ENCODE measurements at regions not wholly inside any gene's neighbourhood (a gene's known extent, or its start where the extent isn't known, plus 50 kb on each side); places are given as distances from the start of the nearest gene placed in this dataset.
"Not testable (repeated sequence)": the region's sequence is repeated elsewhere in the genome, so short reads cannot be mapped to it uniquely, and the experiment has no call there.

DNA sequence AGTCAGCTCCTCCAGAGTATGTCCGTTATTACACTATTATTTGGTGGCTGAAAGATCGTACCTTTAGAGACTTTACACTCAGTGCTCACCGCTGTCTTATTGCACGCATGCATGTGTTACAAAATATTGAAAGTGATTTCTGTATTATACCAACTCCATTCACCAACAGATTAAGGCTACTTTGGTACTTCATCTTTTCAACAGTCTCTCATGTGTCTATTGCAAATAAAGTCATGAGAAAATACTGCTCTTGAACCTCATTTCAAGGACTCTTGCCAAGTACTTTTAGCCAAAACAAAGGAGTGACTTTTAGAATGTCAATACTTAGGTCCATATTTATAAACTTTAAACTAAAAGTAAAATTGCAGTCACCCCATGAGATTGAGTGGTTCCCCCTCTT lies 503.6 kb downstream of the TMEM121 start:
- H3K27me3 ChIP-seq (ENCODE audit: insufficient read depth, low read length), result no peaks in the 10 kb centered on the region
- H3K4me3 ChIP-seq (ENCODE audit: low read length), result no peak overlapping the region
- no peak overlapping the region for H3K9ac ChIP-seq (ENCODE audit: low read depth, low read length)
- no peaks in the 10 kb centered on the region for H3K4me1 ChIP-seq (ENCODE audit: insufficient read depth, low read length)
- H3K9me3 ChIP-seq (ENCODE audit: insufficient read depth, low read depth, low read length), result peaks cover 70% of the 10 kb centered on the region
- no peak overlapping the region for H3K27ac ChIP-seq (ENCODE audit: low read depth, low read length)
- H3K36me3 ChIP-seq (ENCODE audit: insufficient read depth, low read length), result no peaks in the 10 kb centered on the region
- WGBS, result 87% methylated on average over 2 of the region's 4 CpGs

DNA sequence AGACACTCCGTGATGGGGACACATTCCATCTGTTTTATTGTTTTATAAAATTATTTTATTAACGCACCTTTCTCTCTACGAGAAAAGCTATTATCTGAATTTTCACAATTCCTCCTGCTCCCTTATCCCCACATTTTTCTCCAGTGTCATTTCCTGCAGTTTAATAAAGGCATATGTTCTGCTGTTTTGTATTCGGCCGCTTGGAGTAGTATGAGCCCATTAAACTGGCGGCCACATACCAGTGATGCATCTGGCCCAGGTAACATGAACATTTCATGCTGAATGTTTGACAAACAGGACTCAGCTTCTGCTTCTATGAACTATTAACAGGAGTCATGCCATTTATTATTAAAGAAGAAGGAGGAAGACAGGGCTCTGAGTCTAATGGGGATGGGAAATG lies 511.0 kb downstream of the TMEM121 start:
- H3K4me3 ChIP-seq (ENCODE audit: low read length), result no peak overlapping the region
- 88% methylated on average over 4 of the region's 6 CpGs for WGBS
- peaks cover 96% of the 10 kb centered on the region for H3K9me3 ChIP-seq (ENCODE audit: insufficient read depth, low read depth, low read length)
- H3K36me3 ChIP-seq (ENCODE audit: insufficient read depth, low read length), result no peaks in the 10 kb centered on the region
- no peaks in the 10 kb centered on the region for H3K4me1 ChIP-seq (ENCODE audit: insufficient read depth, low read length)
- H3K9ac ChIP-seq (ENCODE audit: low read depth, low read length), result no peak overlapping the region
- no peaks in the 10 kb centered on the region for H3K27me3 ChIP-seq (ENCODE audit: insufficient read depth, low read length)
- no peak overlapping the region for H3K27ac ChIP-seq (ENCODE audit: low read depth, low read length)

DNA sequence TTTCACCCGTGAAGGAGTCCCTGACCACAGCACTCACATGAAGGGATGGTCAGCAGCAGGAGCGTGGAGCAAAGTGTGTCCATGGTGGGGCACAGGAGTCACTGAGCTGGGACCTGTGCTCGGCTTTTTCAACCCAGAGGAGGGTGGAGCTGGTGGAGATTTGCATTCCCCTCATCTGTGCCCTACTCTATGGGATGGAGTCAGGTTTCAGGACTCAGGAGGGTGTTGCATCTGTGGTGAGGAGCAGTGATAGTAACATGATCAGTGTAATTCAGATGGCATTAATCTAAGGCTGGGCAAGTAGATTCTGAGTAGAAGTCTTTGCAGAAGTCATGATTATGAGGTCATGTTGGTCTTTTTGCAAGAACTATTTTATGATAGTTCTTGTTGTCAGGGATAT lies 511.9 kb downstream of the TMEM121 start:
- peak overlapping the region; percentile 13; the same call in 1 of the 2 replicates for H3K4me3 ChIP-seq (ENCODE audit: low read length)
- no peaks in the 10 kb centered on the region for H3K27me3 ChIP-seq (ENCODE audit: insufficient read depth, low read length)
- no peak overlapping the region for H3K9ac ChIP-seq (ENCODE audit: low read depth, low read length)
- H3K4me1 ChIP-seq (ENCODE audit: insufficient read depth, low read length), result no peaks in the 10 kb centered on the region
- no peak overlapping the region for H3K27ac ChIP-seq (ENCODE audit: low read depth, low read length)
- peaks cover 96% of the 10 kb centered on the region for H3K9me3 ChIP-seq (ENCODE audit: insufficient read depth, low read depth, low read length)
- WGBS, result 66% methylated on average over 3 of the region's 3 CpGs
- H3K36me3 ChIP-seq (ENCODE audit: insufficient read depth, low read length), result no peaks in the 10 kb centered on the region

DNA sequence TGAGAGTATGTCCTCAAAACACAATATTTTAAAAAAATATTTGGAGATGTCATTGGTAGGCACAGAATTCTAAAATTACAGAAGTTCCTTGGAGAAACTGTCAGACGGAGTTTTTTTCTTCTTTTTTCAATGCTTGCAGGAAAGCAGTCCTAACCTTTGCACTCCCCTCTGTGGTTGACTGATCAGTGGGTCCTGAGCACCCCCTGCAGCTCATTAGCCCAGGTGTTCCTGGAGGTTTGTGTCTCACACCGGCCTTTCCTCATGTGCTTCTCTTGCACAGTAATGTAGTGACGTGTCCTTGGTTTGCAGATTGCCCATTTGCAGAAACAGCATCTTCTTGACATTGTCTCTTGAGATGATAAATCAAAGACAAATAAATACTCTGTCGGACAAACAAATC lies 513.0 kb downstream of the TMEM121 start:
- WGBS, result 84% methylated on average over 4 of the region's 4 CpGs
- Histone ChIP-seq H3K27ac (ENCODE audit: low read depth, low read length) (no peak overlapping the region), H3K27me3 (ENCODE audit: insufficient read depth, low read length) (no peaks in the 10 kb centered on the region), H3K4me3 (ENCODE audit: low read length) (no peak overlapping the region; the same call in 1 of the 2 replicates), H3K9ac (ENCODE audit: low read depth, low read length) (no peak overlapping the region), H3K36me3 (ENCODE audit: insufficient read depth, low read length) (no peaks in the 10 kb centered on the region), H3K9me3 (ENCODE audit: insufficient read depth, low read depth, low read length) (peaks cover 96% of the 10 kb centered on the region), H3K4me1 (ENCODE audit: insufficient read depth, low read length) (no peaks in the 10 kb centered on the region)

DNA sequence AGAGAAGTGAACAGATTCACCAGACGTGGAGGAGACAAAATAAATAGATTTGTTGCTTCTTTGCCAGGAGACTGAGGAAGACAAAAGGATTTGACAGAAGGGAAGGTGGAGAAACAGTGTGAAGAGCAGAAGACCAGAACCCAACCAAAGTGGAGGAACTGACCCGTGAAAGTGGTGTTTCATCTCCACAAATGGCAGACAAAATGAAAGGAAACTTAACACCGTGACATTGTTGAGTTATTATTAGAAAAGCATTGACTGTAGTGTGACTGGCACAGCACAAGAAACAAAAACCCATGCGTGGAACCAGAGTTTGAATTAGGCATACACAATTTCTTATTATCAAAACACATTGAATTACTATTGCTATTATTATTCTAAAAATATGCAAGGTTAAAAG lies 518.1 kb downstream of the TMEM121 start:
- WGBS, result 74% methylated on average over 3 of the region's 4 CpGs

DNA sequence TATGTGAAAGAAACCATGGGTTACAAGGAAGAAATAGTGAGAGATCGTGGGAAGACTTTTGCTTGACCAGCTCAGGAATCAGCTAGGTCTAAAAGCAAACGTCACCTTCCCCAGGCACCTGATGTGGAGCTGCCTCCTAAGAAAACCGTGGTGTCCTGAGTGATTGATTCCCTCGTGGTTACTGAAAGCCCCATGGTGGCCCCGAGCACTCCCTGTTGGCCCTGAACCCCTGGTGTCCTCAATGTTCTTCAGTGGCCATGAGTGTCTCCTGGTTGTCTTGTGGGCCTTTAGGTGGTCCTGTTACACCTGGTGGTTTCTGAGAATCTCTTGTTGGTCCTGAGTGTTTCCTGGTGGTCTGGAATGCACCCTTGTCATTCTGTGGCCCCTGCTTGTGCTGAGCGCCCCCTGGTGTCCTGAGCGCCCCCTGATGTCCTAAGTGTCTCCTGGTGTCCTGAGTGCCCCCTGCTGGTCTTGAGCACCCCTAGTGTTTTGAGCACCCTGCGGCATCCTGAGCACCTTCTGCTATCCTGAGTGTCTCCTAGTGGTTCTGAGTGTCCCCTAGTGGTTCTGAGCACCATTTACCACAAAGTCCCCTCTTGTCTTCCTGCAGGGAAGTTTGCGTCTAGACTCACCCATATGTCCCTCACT lies 518.7 kb downstream of the TMEM121 start:
- Histone ChIP-seq H3K27ac (ENCODE audit: low read depth, low read length) (no peak overlapping the region), H3K9ac (ENCODE audit: low read depth, low read length) (no peak overlapping the region), H3K36me3 (ENCODE audit: insufficient read depth, low read length) (no peaks in the 10 kb centered on the region), H3K27me3 (ENCODE audit: insufficient read depth, low read length) (no peaks in the 10 kb centered on the region), H3K9me3 (ENCODE audit: insufficient read depth, low read depth, low read length) (peaks cover 97% of the 10 kb centered on the region), H3K4me3 (ENCODE audit: low read length) (no peak overlapping the region), H3K4me1 (ENCODE audit: insufficient read depth, low read length) (no peaks in the 10 kb centered on the region)
- WGBS, result 70% methylated on average over 9 of the region's 9 CpGs

More for the DNA sequence above, 518.1 kb downstream of the TMEM121 start:
- Histone ChIP-seq H3K4me3 (ENCODE audit: low read length) (no peak overlapping the region), H3K36me3 (ENCODE audit: insufficient read depth, low read length) (no peaks in the 10 kb centered on the region), H3K9ac (ENCODE audit: low read depth, low read length) (no peak overlapping the region), H3K4me1 (ENCODE audit: insufficient read depth, low read length) (no peaks in the 10 kb centered on the region), H3K27ac (ENCODE audit: low read depth, low read length) (no peak overlapping the region), H3K27me3 (ENCODE audit: insufficient read depth, low read length) (no peaks in the 10 kb centered on the region), H3K9me3 (ENCODE audit: insufficient read depth, low read depth, low read length) (peaks cover 97% of the 10 kb centered on the region)

DNA sequence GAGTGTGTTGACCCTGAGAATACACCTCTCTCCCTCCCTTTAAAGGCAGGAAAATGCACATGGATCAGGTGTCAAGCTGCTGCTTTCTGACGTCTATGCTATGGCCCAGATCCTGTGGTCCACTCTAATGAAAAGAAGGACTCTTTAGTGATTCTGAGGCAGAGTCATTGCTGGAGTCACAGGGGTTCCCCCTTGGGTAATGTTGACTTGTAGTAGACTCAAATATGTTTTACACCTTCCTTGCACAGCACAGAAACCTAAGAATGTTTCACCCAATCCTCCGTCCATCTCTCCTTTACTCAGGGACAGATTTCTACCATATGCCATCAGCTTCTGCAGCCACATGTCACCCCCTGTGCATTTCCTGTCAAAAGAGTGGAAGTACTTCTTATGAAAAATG lies 525.4 kb downstream of the TMEM121 start:
- 84% methylated on average over 2 of the region's 2 CpGs for WGBS
- Histone ChIP-seq H3K27ac (ENCODE audit: low read depth, low read length) (no peak overlapping the region), H3K4me1 (ENCODE audit: insufficient read depth, low read length) (no peaks in the 10 kb centered on the region), H3K4me3 (ENCODE audit: low read length) (no peak overlapping the region), H3K9ac (ENCODE audit: low read depth, low read length) (no peak overlapping the region), H3K36me3 (ENCODE audit: insufficient read depth, low read length) (no peaks in the 10 kb centered on the region), H3K9me3 (ENCODE audit: insufficient read depth, low read depth, low read length) (peaks cover 98% of the 10 kb centered on the region), H3K27me3 (ENCODE audit: insufficient read depth, low read length) (no peaks in the 10 kb centered on the region)

DNA sequence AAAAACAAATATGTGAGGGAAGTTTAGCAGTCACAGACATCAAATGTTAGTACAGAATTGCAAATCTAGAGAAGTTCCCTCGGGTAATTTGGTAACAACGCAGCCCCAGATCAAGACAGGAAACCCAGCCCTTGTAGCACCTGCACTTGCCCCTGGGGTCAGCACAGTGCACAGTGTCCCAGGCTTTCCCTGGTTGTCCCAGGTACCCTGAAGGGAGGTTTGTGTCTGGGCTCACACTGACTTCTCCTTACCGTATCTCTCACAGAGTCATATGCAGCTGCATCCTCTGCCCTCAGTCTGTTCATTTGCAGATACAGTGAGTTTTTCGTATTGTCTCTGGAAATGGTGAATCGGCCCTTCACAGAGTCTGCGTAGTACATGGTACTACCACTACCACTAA lies 528.9 kb downstream of the TMEM121 start:
- no peak overlapping the region for H3K4me3 ChIP-seq (ENCODE audit: low read length)
- no peak overlapping the region for H3K9ac ChIP-seq (ENCODE audit: low read depth, low read length)
- no peaks in the 10 kb centered on the region for H3K4me1 ChIP-seq (ENCODE audit: insufficient read depth, low read length)
- no peaks in the 10 kb centered on the region for H3K36me3 ChIP-seq (ENCODE audit: insufficient read depth, low read length)
- H3K27ac ChIP-seq (ENCODE audit: low read depth, low read length), result no peak overlapping the region
- no peaks in the 10 kb centered on the region for H3K27me3 ChIP-seq (ENCODE audit: insufficient read depth, low read length)
- peaks cover 94% of the 10 kb centered on the region for H3K9me3 ChIP-seq (ENCODE audit: insufficient read depth, low read depth, low read length)
- WGBS, result 70% methylated on average over 5 of the region's 6 CpGs

DNA sequence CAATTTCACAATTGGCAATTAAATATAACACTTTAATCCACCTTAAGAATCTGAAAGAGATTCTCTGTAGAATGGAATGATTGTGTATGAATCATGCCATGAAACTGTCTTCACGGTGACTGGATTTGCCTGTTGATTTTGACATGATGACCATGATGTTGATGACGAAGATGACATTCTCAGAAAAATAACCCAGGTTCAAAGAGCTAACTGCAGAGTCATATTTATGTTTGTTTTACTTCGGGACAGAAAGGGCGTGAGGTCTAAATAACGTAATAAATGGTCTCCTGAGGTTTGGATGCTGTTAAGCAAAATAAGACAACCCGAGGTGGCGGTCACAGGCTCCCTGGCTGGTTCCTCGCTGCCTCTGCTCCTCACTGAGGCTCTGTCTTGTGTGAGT lies 532.0 kb downstream of the TMEM121 start:
- no peaks in the 10 kb centered on the region for H3K27me3 ChIP-seq (ENCODE audit: insufficient read depth, low read length)
- H3K4me3 ChIP-seq (ENCODE audit: low read length), result no peak overlapping the region
- 61% methylated on average over 8 of the region's 8 CpGs for WGBS

DNA sequence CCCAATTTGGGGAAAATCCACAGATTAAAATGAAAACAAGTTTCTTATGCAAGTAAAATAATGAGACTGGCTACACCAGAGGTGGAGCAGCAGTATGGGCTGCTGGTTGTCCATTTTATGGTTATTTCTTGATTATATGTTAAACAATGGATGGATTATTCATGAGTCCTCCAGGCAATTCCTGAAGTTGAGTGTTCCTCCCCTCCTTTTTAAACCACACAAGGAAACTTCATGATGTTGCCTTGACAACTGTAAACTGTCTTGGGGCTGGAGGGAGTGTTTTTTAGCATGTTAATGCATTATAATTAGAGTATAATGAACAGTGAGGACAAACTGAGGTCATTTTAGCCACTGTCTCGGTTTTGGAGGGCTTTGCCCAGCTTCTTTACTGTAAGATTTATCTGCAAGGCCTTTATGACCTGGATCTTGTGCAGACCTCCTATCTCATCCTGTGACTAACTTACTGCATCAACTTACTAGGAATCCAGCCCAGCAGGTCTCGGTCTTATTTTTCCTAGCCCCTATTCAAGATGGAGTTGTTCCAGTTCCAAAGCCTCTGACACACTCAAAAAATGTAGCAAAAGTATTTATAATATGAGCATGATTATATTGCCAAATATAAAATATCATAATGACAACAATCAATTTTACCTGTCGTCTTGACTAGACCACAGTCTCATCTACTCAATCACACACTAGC lies 534.0 kb downstream of the TMEM121 start:
- H3K27ac ChIP-seq (ENCODE audit: low read depth, low read length), result no peak overlapping the region
- H3K36me3 ChIP-seq (ENCODE audit: insufficient read depth, low read length), result no peaks in the 10 kb centered on the region
- WGBS, result 76% methylated on average over 3 of the region's 3 CpGs
- H3K4me1 ChIP-seq (ENCODE audit: insufficient read depth, low read length), result no peaks in the 10 kb centered on the region
- peaks cover 87% of the 10 kb centered on the region for H3K9me3 ChIP-seq (ENCODE audit: insufficient read depth, low read depth, low read length)
- H3K9ac ChIP-seq (ENCODE audit: low read depth, low read length), result no peak overlapping the region
- H3K27me3 ChIP-seq (ENCODE audit: insufficient read depth, low read length), result no peaks in the 10 kb centered on the region
- no peak overlapping the region for H3K4me3 ChIP-seq (ENCODE audit: low read length)

More for the DNA sequence above, 532.0 kb downstream of the TMEM121 start:
- H3K9me3 ChIP-seq (ENCODE audit: insufficient read depth, low read depth, low read length), result peaks cover 86% of the 10 kb centered on the region
- H3K36me3 ChIP-seq (ENCODE audit: insufficient read depth, low read length), result no peaks in the 10 kb centered on the region
- H3K27ac ChIP-seq (ENCODE audit: low read depth, low read length), result no peak overlapping the region
- H3K4me1 ChIP-seq (ENCODE audit: insufficient read depth, low read length), result no peaks in the 10 kb centered on the region
- H3K9ac ChIP-seq (ENCODE audit: low read depth, low read length), result no peak overlapping the region

DNA sequence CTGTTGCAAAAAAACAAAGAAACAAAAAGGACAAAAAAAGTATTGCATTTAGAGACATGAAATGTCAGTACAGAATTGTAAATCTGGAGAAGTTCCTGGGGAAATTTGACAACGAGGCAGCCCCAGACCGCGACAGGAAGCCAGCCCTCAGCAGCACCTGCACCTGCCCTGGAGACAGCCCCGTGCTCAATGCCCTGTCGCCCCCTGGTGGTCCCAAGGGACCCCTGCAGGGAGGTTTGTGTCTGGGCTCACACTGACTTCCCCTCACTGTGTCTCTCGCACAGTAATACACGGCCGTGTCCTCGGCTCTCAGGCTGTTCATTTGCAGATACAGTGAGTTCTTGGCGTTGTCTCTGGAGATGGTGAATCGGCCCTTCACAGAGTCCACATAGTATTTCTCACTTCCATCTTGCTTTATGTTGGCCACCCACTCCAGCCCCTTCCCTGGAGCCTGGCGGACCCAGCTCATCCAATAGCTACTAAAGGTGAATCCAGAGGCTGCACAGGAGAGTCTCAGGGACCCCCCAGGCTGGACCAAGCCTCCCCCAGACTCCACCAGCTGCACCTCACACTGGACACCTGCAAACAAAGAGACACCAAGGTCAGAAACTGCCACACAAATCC lies 535.6 kb downstream of the TMEM121 start:
- H3K4me3 ChIP-seq (ENCODE audit: low read length); H3K27me3 ChIP-seq (ENCODE audit: insufficient read depth, low read length); H3K9ac ChIP-seq (ENCODE audit: low read depth, low read length); H3K4me1 ChIP-seq (ENCODE audit: insufficient read depth, low read length); H3K27ac ChIP-seq (ENCODE audit: low read depth, low read length); H3K36me3 ChIP-seq (ENCODE audit: insufficient read depth, low read length): not testable (repeated sequence)
- 70% methylated on average over 12 of the region's 12 CpGs for WGBS
- H3K9me3 ChIP-seq (ENCODE audit: insufficient read depth, low read depth, low read length), result peaks cover 89% of the 10 kb centered on the region

All from HUES64 (cell line).